ELR (cell line): ENCODE measurements at regions not wholly inside any gene's neighbourhood (a gene's known extent, or its start where the extent isn't known, plus 50 kb on each side); places are given as distances from the start of the nearest gene placed in this dataset.

Experiments
- DNase-seq: peaks from one replicate; pipeline ENCODE4 v3.0.0-alpha.2; 2015; ENCODE audit warnings: low read depth

GRCh38 chr6:48912503-48912902 lies 550.5 kb downstream of the MMUT start:
- DNase-seq: no peak

DNA sequence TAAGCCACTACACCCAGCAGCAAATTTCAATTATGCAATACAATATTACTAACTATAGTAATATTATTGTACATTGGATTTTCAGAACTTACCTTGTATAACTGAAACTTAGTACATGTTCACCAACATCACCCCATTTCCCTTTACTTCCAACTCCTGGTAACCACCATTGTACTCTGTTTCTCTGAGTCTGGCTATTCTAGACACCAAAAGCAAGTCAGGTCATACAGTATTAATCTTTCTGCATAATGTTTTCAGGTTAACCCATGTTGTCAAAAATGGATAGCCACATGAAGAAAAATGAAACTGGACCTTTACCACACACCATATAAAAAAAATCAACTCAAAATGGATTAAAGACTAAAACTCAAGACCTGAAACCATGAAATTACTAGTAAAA lies 558.2 kb downstream of the MMUT start:
- DNase-seq: no peak

DNA sequence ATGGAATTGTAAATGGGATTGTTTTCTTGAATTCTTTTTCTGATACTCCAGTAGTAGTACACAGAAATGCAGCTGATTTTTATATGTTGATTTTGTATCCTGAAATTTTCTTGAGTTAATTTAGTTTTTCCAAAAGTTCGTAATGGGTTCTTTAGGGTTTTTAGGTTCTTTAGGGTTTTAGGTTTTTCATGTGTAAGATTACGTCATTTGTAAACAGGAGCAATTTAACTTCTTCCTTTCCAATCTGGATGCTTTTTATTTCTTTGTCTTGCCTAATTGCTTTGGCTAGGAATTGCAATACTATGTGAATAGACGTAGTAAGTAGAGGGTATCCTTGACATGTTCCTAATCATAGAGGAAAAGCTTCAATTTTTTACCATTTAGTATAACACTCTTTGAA lies 568.6 kb downstream of the MMUT start:
- DNase-seq: no peak

- no peak for DNase-seq
Measured at GRCh38 chr6:48893048-48893447, 570.0 kb downstream of the MMUT start.

DNA sequence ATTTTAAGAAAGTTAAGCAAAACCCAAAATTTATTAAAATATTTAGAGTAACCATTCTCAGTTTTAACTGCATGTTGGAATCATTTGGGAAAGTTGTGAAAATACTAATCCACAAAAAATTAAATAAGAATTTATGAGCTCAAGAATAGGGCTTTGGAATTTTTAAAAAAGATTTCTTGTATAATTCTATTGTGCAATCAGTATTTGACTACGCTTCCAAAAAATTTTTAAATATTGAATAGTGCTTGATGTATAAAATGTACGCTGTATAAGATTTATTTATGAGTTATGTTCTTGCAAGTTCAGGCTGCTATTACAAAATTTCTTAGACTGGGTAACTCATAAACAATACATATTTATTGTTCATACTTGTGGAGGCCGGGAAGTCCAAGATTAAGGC lies 571.7 kb downstream of the MMUT start:
- no peak for DNase-seq

GRCh38 chr6:48889429-48889828 lies 573.6 kb downstream of the MMUT start:
- DNase-seq: no peak

- DNase-seq: peak; percentile 5
Measured at GRCh38 chr6:48883116-48883515, 579.9 kb downstream of the MMUT start.

- DNase-seq: no peak
Measured at GRCh38 chr6:48881551-48881950, 581.5 kb downstream of the MMUT start.

GRCh38 chr6:48869595-48869994 lies 593.5 kb downstream of the MMUT start:
- DNase-seq: no peak

DNA sequence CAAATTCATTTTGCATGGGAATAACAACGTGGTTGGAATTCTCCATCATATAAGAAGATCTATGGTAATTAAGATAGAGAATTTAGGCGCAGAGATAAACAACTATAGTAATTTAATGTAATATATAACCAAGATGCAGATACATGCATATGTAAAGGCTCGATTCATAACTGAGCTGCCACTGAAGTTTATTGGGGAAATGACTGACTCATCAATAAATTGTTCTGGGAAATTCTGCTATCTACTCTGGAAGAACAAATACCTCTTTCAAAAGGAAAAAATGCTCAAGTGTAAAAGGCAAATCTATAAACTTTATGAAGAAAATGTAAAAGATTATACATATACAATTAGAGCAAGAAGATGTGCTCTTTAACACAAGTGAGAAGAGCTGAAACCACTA lies 596.4 kb downstream of the MMUT start:
- no peak for DNase-seq

GRCh38 chr6:48860175-48860574 lies 602.9 kb downstream of the MMUT start:
- DNase-seq: no peak

GRCh38 chr6:48859562-48860123 lies 603.4 kb downstream of the MMUT start:
- no peak for DNase-seq

DNA sequence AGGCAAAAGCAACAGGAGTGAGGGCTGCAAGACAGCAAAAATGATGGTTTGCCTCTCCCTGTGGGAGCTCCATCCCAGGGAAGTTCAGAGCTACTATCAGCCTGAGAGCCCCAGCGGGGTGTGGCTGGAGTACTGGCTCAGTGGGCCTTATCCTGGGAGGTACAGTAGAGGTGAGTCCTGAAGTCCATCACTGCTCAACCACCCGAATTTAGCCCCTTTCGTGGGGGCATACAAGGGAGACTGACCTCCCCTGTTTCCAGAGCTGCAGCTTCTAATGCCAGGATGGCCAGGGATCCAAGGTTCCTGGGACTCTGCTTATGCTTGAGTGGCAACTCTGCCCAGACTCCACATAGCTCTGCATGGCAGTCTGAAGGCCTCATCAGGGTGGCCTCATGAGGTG lies 617.8 kb downstream of the MMUT start:
- no peak for DNase-seq

GRCh38 chr6:48844696-48845095 lies 618.4 kb downstream of the MMUT start:
- no peak for DNase-seq

- no peak for DNase-seq
Measured at GRCh38 chr6:48840896-48841295, 622.2 kb downstream of the MMUT start.

DNA sequence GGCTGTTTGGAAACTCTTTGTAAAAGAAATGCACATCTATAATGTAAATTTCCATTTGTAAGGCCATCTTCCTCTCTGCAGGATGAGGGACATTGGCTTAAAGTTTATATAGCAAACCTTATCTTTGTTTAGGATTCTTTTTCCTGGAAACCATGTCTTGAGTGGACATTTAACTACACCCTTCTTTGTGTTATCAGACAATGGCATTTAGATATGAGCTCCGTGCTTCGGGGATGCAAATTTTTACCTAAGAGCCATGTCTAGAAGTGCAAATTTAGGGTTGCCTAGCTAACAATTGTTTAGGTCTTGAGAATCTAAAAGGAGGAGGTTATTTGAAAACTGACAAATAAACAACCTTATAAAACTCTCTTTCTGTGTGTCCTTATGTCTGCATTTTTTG lies 623.8 kb downstream of the MMUT start:
- DNase-seq: no peak

DNA sequence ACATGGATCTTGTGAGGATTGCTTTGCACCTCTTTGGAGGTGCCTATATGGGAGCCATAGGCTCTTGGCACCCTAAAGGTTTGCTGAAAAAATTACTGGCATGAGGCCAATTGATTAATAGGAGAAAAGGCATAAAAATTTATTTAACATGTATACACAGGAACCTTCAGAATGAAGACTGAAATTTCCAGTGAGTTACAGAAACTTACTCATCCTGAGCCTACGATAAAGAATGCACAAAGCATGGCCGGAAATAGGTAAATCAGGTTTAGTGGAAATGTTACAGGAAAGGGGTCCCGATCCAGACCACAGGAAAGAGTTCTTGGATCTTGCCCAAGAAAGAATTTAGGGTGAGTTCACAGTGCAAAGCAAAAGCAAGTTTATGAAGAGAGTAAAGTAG lies 625.3 kb downstream of the MMUT start:
- no peak for DNase-seq

DNA sequence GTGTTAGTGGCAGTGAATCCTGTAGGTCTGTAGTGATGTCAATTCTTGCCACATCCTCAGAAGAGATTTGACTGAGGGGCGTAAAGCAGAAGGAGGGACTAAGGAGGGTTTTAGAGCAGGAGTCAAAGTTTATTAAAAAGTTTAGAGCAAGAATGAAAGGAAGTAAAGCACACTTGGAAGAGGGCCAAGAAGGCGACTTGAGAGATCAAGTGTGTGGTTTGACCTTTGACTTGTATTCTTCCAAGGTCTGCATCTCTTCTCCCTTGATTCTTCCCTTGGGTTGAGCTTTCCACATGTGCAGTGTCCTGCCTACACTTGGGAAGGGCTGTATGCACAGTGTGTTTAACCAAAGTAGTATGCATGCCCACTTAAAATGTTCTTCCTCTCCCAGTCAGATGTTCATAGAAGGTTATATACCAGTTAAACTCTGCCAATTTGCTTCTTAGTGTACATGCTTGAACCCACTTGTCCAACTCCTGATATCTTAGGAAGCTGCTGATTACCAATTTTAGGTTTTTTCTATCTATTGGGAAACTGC lies 627.6 kb downstream of the MMUT start:
- peak; percentile 17 for DNase-seq

- no peak for DNase-seq
Measured at GRCh38 chr6:48834706-48835105, 628.3 kb downstream of the MMUT start.

- no peak for DNase-seq
Measured at GRCh38 chr6:48833916-48834315, 629.1 kb downstream of the MMUT start.

GRCh38 chr6:48826901-48827701 lies 636.0 kb downstream of the MMUT start:
- peak; percentile 100 for DNase-seq

- DNase-seq: peak; percentile 80
Measured at GRCh38 chr6:48826152-48826515, 636.9 kb downstream of the MMUT start.

DNA sequence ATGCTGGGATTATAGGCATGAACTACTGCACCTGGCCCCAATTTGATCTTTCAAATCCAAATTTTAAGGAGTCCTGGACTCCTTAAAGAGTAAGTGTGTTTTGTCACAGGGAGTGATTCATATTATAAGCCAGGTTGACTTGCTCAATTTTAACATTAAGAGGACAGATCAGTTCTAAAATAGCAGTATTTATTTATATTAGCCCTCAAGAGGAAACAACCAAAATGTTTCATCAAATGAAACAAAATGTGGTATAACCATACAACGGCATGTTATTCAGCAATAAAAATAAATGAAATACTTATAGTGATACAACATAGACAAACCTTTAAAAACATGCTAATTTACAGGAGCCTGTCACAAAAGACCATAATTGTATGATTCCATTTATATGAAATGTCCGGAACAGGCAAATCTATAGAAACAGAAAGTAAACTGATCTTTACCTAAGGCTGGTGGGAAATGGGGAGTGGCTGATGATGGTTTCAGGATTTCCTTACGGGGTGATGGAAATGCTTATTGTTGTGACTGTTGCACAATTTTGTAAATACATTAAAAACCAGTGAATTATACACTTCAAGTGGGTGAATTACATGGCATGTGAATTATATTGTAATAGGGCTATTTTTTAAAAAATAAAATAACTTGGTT lies 637.4 kb downstream of the MMUT start:
- peak; percentile 83 for DNase-seq
